ENCODE measurements at regions not wholly inside any gene's neighbourhood (a gene's known extent, or its start where the extent isn't known, plus 50 kb on each side); places are given as distances from the start of the nearest gene placed in this dataset.

DNA sequence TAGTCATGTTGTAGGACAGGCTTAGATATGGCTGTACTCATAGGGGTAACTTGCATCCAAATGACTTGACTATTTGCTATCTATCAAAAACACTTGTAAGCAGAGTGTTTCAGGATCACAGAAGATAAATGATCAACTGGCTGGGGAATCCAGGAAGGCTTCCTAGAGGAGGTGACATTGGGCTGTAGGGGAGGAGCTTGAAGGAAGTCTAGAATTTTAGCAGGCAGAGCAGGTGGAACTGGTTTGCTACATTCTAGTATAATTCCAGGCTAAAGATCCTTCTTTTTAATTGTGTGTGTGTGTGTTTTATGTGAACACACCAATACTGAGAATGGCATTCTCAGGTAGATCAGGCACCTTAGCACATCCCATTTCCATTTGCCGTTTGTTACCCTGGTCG is 380.3 kb downstream of the MCTP2 start:
- TF ChIP-seq, protein P1, sequence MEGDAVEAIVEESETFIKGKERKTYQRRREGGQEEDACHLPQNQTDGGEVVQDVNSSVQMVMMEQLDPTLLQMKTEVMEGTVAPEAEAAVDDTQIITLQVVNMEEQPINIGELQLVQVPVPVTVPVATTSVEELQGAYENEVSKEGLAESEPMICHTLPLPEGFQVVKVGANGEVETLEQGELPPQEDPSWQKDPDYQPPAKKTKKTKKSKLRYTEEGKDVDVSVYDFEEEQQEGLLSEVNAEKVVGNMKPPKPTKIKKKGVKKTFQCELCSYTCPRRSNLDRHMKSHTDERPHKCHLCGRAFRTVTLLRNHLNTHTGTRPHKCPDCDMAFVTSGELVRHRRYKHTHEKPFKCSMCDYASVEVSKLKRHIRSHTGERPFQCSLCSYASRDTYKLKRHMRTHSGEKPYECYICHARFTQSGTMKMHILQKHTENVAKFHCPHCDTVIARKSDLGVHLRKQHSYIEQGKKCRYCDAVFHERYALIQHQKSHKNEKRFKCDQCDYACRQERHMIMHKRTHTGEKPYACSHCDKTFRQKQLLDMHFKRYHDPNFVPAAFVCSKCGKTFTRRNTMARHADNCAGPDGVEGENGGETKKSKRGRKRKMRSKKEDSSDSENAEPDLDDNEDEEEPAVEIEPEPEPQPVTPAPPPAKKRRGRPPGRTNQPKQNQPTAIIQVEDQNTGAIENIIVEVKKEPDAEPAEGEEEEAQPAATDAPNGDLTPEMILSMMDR (IDR thresholded peaks at IDR 0.05; ENCODE audit: partially characterized antibody, unreplicated experiment) = no peak
- Mint-ChIP-seq H3K27ac (ENCODE audit: unreplicated experiment) (no peak overlapping the region), H3K27me3 (ENCODE audit: unreplicated experiment) (peaks cover 5% of the 10 kb centered on the region), H3K4me1 (ENCODE audit: low read depth, unreplicated experiment) (no peaks in the 10 kb centered on the region), H3K9me3 (ENCODE audit: unreplicated experiment) (no peaks in the 10 kb centered on the region), H3K4me3 (ENCODE audit: unreplicated experiment) (no peak overlapping the region), H3K36me3 (ENCODE audit: unreplicated experiment) (no peaks in the 10 kb centered on the region)
- DNase-seq = no peak

- peaks cover 5% of the 10 kb centered on the region for H3K27me3 Mint-ChIP-seq (ENCODE audit: unreplicated experiment)
- H3K36me3 Mint-ChIP-seq (ENCODE audit: unreplicated experiment) = no peaks in the 10 kb centered on the region
- no peak for DNase-seq
- TF ChIP-seq, protein P1 (IDR thresholded peaks at IDR 0.05; ENCODE audit: partially characterized antibody, unreplicated experiment) = no peak
- H3K4me3 Mint-ChIP-seq (ENCODE audit: unreplicated experiment) = no peak overlapping the region
- no peak overlapping the region for H3K27ac Mint-ChIP-seq (ENCODE audit: unreplicated experiment)
- no peaks in the 10 kb centered on the region for H3K9me3 Mint-ChIP-seq (ENCODE audit: unreplicated experiment)
- no peaks in the 10 kb centered on the region for H3K4me1 Mint-ChIP-seq (ENCODE audit: low read depth, unreplicated experiment)
Observed at GRCh38 chr15:94615688-94616087, 384.3 kb downstream of the MCTP2 start.

DNA sequence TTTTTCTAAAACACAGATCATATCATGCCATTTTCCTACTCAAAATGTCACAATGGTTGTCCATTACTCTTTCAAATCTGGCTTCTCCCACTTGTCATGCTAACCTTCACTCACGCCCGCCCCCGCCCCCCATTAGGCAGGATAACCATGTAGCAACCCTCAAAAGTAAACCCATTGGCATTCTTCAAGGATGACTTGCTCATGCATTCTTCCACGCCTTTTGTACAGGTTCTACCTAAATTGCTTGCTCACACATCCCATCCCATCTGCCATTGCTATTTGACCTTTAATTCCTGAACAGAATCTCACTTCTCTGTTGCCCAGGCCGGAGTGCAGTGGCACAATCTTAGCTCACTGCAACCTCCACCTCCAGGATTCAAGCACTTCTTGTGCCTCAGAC is 389.3 kb downstream of the MCTP2 start:
- H3K27me3 Mint-ChIP-seq (ENCODE audit: unreplicated experiment) = no peaks in the 10 kb centered on the region
- DNase-seq = no peak
- H3K36me3 Mint-ChIP-seq (ENCODE audit: unreplicated experiment) = no peaks in the 10 kb centered on the region
- TF ChIP-seq, protein P1 (IDR thresholded peaks at IDR 0.05; ENCODE audit: partially characterized antibody, unreplicated experiment) = no peak
- no peak overlapping the region for H3K4me3 Mint-ChIP-seq (ENCODE audit: unreplicated experiment)
- H3K4me1 Mint-ChIP-seq (ENCODE audit: low read depth, unreplicated experiment) = no peaks in the 10 kb centered on the region
- H3K27ac Mint-ChIP-seq (ENCODE audit: unreplicated experiment) = no peak overlapping the region
- no peaks in the 10 kb centered on the region for H3K9me3 Mint-ChIP-seq (ENCODE audit: unreplicated experiment)

DNA sequence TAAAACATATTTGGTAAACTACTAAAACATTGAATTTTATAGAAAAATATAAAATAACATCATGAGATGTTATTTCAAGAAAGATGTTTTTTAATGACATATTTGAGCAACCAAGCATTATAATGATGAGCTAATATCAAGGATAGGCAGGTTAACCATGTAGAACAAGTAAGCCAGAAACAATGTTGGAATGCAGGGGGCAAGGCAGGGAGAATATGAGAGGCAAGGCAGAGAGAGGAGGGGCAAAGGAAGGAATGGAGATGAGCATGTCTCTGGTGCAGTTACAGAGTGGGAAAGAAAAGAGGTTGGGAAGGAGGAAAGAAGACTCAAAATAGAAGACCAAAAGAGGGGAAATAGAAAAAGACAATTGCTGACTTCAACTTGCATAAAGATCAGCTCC is 390.4 kb downstream of the MCTP2 start:
- Mint-ChIP-seq H3K36me3 (ENCODE audit: unreplicated experiment) (no peaks in the 10 kb centered on the region), H3K4me3 (ENCODE audit: unreplicated experiment) (no peak overlapping the region), H3K9me3 (ENCODE audit: unreplicated experiment) (no peaks in the 10 kb centered on the region), H3K27me3 (ENCODE audit: unreplicated experiment) (no peaks in the 10 kb centered on the region), H3K4me1 (ENCODE audit: low read depth, unreplicated experiment) (no peaks in the 10 kb centered on the region), H3K27ac (ENCODE audit: unreplicated experiment) (no peak overlapping the region)
- DNase-seq = no peak
- TF ChIP-seq, protein P1 (IDR thresholded peaks at IDR 0.05; ENCODE audit: partially characterized antibody, unreplicated experiment) = no peak

DNA sequence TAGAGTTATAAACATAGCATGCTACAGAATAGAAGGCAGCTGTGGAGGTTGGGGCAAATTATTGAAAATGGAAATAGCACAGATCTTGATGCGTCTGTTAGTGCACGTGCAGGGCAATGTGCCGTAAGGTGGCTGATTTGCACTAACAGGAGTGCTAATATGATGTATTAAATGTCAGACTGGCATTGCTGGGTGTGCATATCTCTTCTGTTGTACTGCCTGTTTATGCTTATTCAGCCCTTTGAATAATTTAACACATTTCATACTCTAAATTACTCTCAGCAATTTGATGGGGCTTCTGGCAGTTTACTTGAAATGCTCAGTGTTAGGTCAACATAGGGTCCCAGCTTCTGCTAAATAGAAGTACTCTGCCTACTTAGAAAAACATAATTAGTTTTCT is 395.6 kb downstream of the MCTP2 start:
- H3K36me3 Mint-ChIP-seq (ENCODE audit: unreplicated experiment) = no peaks in the 10 kb centered on the region
- DNase-seq = no peak
- H3K9me3 Mint-ChIP-seq (ENCODE audit: unreplicated experiment) = no peaks in the 10 kb centered on the region
- no peak overlapping the region for H3K4me3 Mint-ChIP-seq (ENCODE audit: unreplicated experiment)
- H3K27ac Mint-ChIP-seq (ENCODE audit: unreplicated experiment) = no peak overlapping the region
- TF ChIP-seq, protein P1 (IDR thresholded peaks at IDR 0.05; ENCODE audit: partially characterized antibody, unreplicated experiment) = no peak
- no peaks in the 10 kb centered on the region for H3K27me3 Mint-ChIP-seq (ENCODE audit: unreplicated experiment)
- H3K4me1 Mint-ChIP-seq (ENCODE audit: low read depth, unreplicated experiment) = no peaks in the 10 kb centered on the region

All from glutamatergic neuron (in vitro differentiated cells).